Thyroid gland (tissue), 4 donors: ENCODE measurements at regions not wholly inside any gene's neighbourhood (a gene's known extent, or its start where the extent isn't known, plus 50 kb on each side); places are given as distances from the start of the nearest gene placed in this dataset.

Experiments used
- DNase-seq, 2 donors: peaks; one replicate each; pipeline ENCODE4 v3.0.0-alpha.2; 2019
- H3K27ac ChIP-seq, 3 donors: fragments of 200-600 bp; sonication (generic); 1 replicate in 2 of 3; 2 replicates in 1 of 3; pipeline ENCODE4 v1.5.1; 2016 to 2019; ENCODE audit warnings: mild to moderate bottlenecking in 1 of 3, moderate library complexity in 1 of 3
- H3K27me3 ChIP-seq: fragments of 200-600 bp; sonication (generic); one replicate; pipeline ENCODE4 v1.5.1; 2019
- H3K36me3 ChIP-seq, 2 donors: fragments of 200-600 bp; sonication (generic); one replicate each; pipeline ENCODE4 v1.5.1; 2016 to 2019
- H3K4me1 ChIP-seq, 2 donors: fragments of 200-600 bp; sonication (generic); one replicate each; pipeline ENCODE4 v1.5.1; 2017 to 2019
- H3K4me3 ChIP-seq, 3 donors: fragments of 200-600 bp; sonication (generic); replicated peaks in 1 of 3; 1 replicate in 2 of 3; 2 replicates in 1 of 3; pipeline ENCODE4 v1.5.1; 2016; ENCODE audit warnings: mild to moderate bottlenecking in 1 of 3
- H3K9me3 ChIP-seq: fragments of 200-600 bp; sonication (generic); one replicate; pipeline ENCODE4 v1.5.1; 2017
- CTCF ChIP-seq, 6 experiments: fragments of 200-600 bp in 3 of 6; fragments of 450-650 bp in 3 of 6; sonication (generic) in 3 of 6; IDR thresholded peaks; one replicate each; pipeline ENCODE4 v1.5.1; 2016 to 2019; ENCODE audit warnings: antibody characterized with exemption in 6 of 6, mild to moderate bottlenecking in 2 of 6, inconsistent platforms in 1 of 6, moderate library complexity in 1 of 6
- POLR2A ChIP-seq, 2 donors: fragments of 450-650 bp; IDR thresholded peaks; one replicate each; pipeline ENCODE4 v1.6.1; 2017; ENCODE audit warnings: antibody characterized with exemption in 2 of 2, mild to moderate bottlenecking in 2 of 2, moderate library complexity in 1 of 2
- WGBS, 2 donors: methylation state at CpG; one replicate each; pipeline ENCODE4 v1.1.5; 2017; 5-methylcytosine and 5-hydroxymethylcytosine counted together
- intact Hi-C: fragments of 100-400 bp; cut with DNase I; formaldehyde crosslinking; loops from one replicate; pipeline ENCODE4 v1.15.1; 2023

DNA sequence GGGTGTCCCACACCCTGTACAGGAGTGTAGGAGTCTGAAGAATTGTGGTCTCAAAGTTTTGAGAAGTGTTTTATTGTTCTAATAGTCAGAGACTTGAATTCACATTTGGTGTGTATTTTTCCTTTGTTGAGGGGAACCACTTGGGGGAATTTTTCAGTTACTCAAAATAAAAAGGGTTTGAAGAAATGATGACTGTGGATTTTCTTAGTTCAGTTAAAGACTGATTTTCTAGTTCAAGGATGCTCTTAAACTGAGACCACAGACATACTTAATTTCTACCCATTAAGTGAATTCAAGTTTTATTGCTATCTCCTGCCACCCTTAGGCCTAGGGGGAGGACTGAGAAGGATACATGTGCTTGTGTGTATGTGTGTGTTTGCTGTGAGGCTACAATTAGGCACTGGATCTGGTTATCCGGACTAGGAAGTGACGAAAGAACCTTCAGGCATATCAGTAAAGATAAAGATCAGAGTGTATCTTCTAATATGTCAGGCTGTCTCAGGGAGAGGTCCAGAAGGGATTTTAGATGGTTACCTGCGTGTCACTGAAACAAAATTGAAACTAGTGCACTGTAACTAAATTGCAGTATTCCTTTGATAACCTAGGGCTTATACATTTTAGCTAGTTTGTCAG, 234.9 kb upstream of the DACH1 start:
- WGBS, 2 donors, result 79 to 93% methylated on average over 3 of the region's 3 CpGs
- H3K4me3 ChIP-seq, result no peak overlapping the region
- H3K4me1 ChIP-seq, result no peaks in the 10 kb centered on the region
- H3K27ac ChIP-seq, result no peak overlapping the region
- no peaks in the 10 kb centered on the region for H3K36me3 ChIP-seq
- no peak for TF ChIP-seq POLR2A (IDR thresholded peaks at IDR 0.05)
- TF ChIP-seq CTCF (IDR thresholded peaks at IDR 0.05), result no peak
- intact Hi-C loops, result no loop called here
- DNase-seq, result no peak
- H3K9me3 ChIP-seq, result no peaks in the 10 kb centered on the region
- H3K27me3 ChIP-seq, result no peaks in the 10 kb centered on the region

DNA sequence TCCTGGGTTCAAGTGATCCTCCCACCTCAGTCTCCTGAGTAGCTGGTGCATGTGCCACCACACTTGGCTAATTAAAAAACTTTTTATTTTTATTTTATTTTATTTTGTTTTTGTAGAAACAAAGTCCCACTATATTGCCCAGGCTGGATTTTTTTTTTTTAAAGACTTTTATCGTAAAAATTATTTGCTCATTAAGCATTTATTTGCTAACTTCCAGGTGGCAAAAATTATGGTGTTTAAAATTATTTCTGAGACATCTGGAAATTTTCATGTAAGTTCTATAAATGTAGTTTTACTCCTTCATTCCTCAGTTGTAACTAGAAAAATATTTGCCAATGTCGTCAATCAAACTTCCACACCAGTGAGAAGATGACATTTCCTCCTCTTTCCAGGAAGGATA, 233.3 kb upstream of the DACH1 start:
- Histone ChIP-seq H3K4me3 (no peak overlapping the region), H3K27ac (no peak overlapping the region), H3K27me3 (no peaks in the 10 kb centered on the region), H3K36me3 (no peaks in the 10 kb centered on the region), H3K4me1 (no peaks in the 10 kb centered on the region), H3K9me3 (no peaks in the 10 kb centered on the region)
- intact Hi-C loops, result no loop called here
- no peak for DNase-seq
- WGBS, 2 donors, result 47% methylated on average over 2 of the region's 2 CpGs
- no peak for TF ChIP-seq POLR2A (IDR thresholded peaks at IDR 0.05)
- TF ChIP-seq CTCF (IDR thresholded peaks at IDR 0.05), result no peak

- Histone ChIP-seq H3K9me3 (no peaks in the 10 kb centered on the region), H3K27me3 (no peaks in the 10 kb centered on the region), H3K36me3 (no peaks in the 10 kb centered on the region), H3K4me3 (no peak overlapping the region), H3K27ac (no peak overlapping the region), H3K4me1 (no peaks in the 10 kb centered on the region)
- DNase-seq, result no peak
- intact Hi-C loops, result no loop called here
- TF ChIP-seq POLR2A (IDR thresholded peaks at IDR 0.05) (no peak), CTCF (IDR thresholded peaks at IDR 0.05) (no peak)
Measured at GRCh38 chr13:72097568-72097967, 230.6 kb upstream of the DACH1 start.

- TF ChIP-seq POLR2A (IDR thresholded peaks at IDR 0.05) (no peak), CTCF (IDR thresholded peaks at IDR 0.05) (no peak)
- Histone ChIP-seq H3K4me1 (no peaks in the 10 kb centered on the region), H3K9me3 (no peaks in the 10 kb centered on the region), H3K36me3 (no peaks in the 10 kb centered on the region), H3K4me3 (no peak overlapping the region), H3K27me3 (no peaks in the 10 kb centered on the region), H3K27ac (no peak overlapping the region)
- no peak for DNase-seq
- intact Hi-C loops, result no loop called here
- WGBS, 2 donors, result 96% methylated on average over 2 of the region's 2 CpGs
Measured at GRCh38 chr13:72093262-72093661, 226.3 kb upstream of the DACH1 start.

GRCh38 chr13:72074663-72075062, 207.7 kb upstream of the DACH1 start:
- 57 to 65% methylated on average over 3 of the region's 3 CpGs for WGBS, 2 donors
- no peaks in the 10 kb centered on the region for H3K9me3 ChIP-seq
- TF ChIP-seq POLR2A (IDR thresholded peaks at IDR 0.05), result no peak
- no peak for TF ChIP-seq CTCF (IDR thresholded peaks at IDR 0.05)
- H3K36me3 ChIP-seq, result no peaks in the 10 kb centered on the region
- intact Hi-C loops, result no loop called here
- H3K4me1 ChIP-seq, result no peaks in the 10 kb centered on the region
- H3K27ac ChIP-seq, result no peak overlapping the region
- H3K4me3 ChIP-seq, result no peak overlapping the region
- no peaks in the 10 kb centered on the region for H3K27me3 ChIP-seq
- no peak for DNase-seq
